H1 (cell line): ENCODE measurements at regions not wholly inside any gene's neighbourhood (a gene's known extent, or its start where the extent isn't known, plus 50 kb on each side); places are given as distances from the start of the nearest gene placed in this dataset.

Experiments
- CTCF ChIA-PET: fragments of 300-600 bp; sonication (Branson Sonifier 250); formaldehyde crosslinking; loops from one replicate; lab custom pipeline; 2021; ENCODE audit not compliant: partially characterized antibody; lab: Charles Lee
- POLR2A ChIA-PET: fragments of 300-600 bp; sonication (Branson Sonifier 250); formaldehyde crosslinking; loops from one replicate; lab custom pipeline; 2021; ENCODE audit warnings: inconsistent platforms; ENCODE audit not compliant: partially characterized antibody; lab: Charles Lee
- DNase-seq, 2 experiments: peaks; one replicate each; pipeline versions ENCODE4 v3.0.0 to v3.0.0-alpha.2; 2010 to 2022; ENCODE audit warnings: low spot score in 2 of 2, low read depth in 1 of 2, mixed read lengths in 1 of 2
- FAIRE-seq: peaks from 2 replicates; lab custom pipeline; 2011; peaks lifted over from hg19 to GRCh38; lab: Jason Lieb, UNC
- H2AFZ ChIP-seq: 2 replicates; pipeline ENCODE4 v1.8.1; 2012; ENCODE audit warnings: low read length, inconsistent platforms
- H2AK5ac ChIP-seq: 2 replicates; pipeline ENCODE4 v1.6.1; 2013; ENCODE audit warnings: low read depth, low read length
- H2BK120ac ChIP-seq: replicated peaks from 2 replicates; pipeline ENCODE3; 2013; ENCODE audit warnings: low read depth, low read length, inconsistent platforms
- H2BK12ac ChIP-seq: 2 replicates; pipeline ENCODE4 v1.6.1; 2013; ENCODE audit warnings: low read depth, low read length
- H2BK15ac ChIP-seq: 2 replicates; pipeline ENCODE4 v1.6.1; 2013; ENCODE audit warnings: low read length
- H2BK20ac ChIP-seq: 2 replicates; pipeline ENCODE4 v1.6.1; 2013; ENCODE audit warnings: low read length
- H2BK5ac ChIP-seq: 2 replicates; pipeline ENCODE4 v1.6.1; 2013; ENCODE audit warnings: low read depth, low read length
- H3K14ac ChIP-seq: 2 replicates; pipeline ENCODE4 v1.6.1; 2013; ENCODE audit warnings: inconsistent platforms; ENCODE audit not compliant: insufficient read length
- H3K18ac ChIP-seq: 2 replicates; pipeline ENCODE4 v1.6.1; 2013; ENCODE audit warnings: low read length; ENCODE audit errors: extremely low read depth
- H3K23ac ChIP-seq: 2 replicates; pipeline ENCODE4 v1.6.1; 2013; ENCODE audit warnings: inconsistent platforms; ENCODE audit not compliant: insufficient read length
- H3K23me2 ChIP-seq: 2 replicates; pipeline ENCODE4 v1.6.1; 2013; ENCODE audit warnings: low read depth, low read length
- H3K27ac ChIP-seq: 2 replicates; pipeline ENCODE4 v1.6.1; 2011; ENCODE audit warnings: low read depth, low read length, inconsistent platforms
- H3K27me3 ChIP-seq, 4 experiments: replicated peaks in 1 of 4; 1 replicate in 1 of 4; 2 replicates in 3 of 4; pipeline versions ENCODE4 v1.6.1 to v1.8.1; 2011 to 2013; ENCODE audit warnings: low read length in 3 of 4, mild to moderate bottlenecking in 3 of 4, inconsistent platforms in 2 of 4, mixed read lengths in 2 of 4, moderate library complexity in 1 of 4; ENCODE audit not compliant: control insufficient read depth in 3 of 4, insufficient read depth in 3 of 4; ENCODE audit errors: extremely low read depth in 1 of 4
- H3K36me3 ChIP-seq, 4 experiments: 2 replicates each; pipeline versions ENCODE4 v1.6.1 to v1.8.1; 2011 to 2013; ENCODE audit warnings: mild to moderate bottlenecking in 4 of 4, low read length in 3 of 4, moderate library complexity in 2 of 4, control low read depth in 1 of 4, inconsistent platforms in 1 of 4; ENCODE audit not compliant: insufficient read depth in 4 of 4, control insufficient read depth in 2 of 4
- H3K4ac ChIP-seq: replicated peaks from 2 replicates; pipeline ENCODE3; 2013; ENCODE audit warnings: low read length, low read depth, mixed read lengths, inconsistent platforms; ENCODE audit not compliant: insufficient read length
- H3K4me1 ChIP-seq, 4 experiments: replicated peaks in 1 of 4; 1 replicate in 1 of 4; 2 replicates in 3 of 4; pipeline versions ENCODE4 v1.6.1 to v1.8.1; 2011 to 2013; ENCODE audit warnings: low read length in 3 of 4, inconsistent platforms in 2 of 4, mixed read lengths in 1 of 4; ENCODE audit not compliant: insufficient read depth in 4 of 4, control insufficient read depth in 3 of 4
- H3K4me2 ChIP-seq, 2 experiments: 2 replicates each; pipeline versions ENCODE4 v1.6.1 to v1.8.1; 2011 to 2013; ENCODE audit warnings: low read depth in 2 of 2, low read length in 2 of 2, control low read depth in 1 of 2, inconsistent platforms in 1 of 2, mild to moderate bottlenecking in 1 of 2; ENCODE audit not compliant: insufficient read depth in 1 of 2
- H3K4me3 ChIP-seq, 4 experiments: fragments of 200-600, 300-600 bp in 1 of 4; sonication (generic), shearing (Covaris generic), sonication (Bioruptor Twin) in 1 of 4; 2 replicates each; pipeline versions ENCODE4 v1.5.1 to v1.8.1; 2011 to 2016; ENCODE audit warnings: low read length in 4 of 4, low read depth in 3 of 4, control low read depth in 2 of 4, inconsistent platforms in 2 of 4, mild to moderate bottlenecking in 2 of 4, mixed read lengths in 1 of 4, moderate library complexity in 1 of 4; ENCODE audit not compliant: insufficient read depth in 2 of 4; ENCODE audit errors: extremely low read depth in 1 of 4
- H3K56ac ChIP-seq: replicated peaks from 2 replicates; pipeline ENCODE3; 2013; ENCODE audit warnings: low read depth, mild to moderate bottlenecking, mixed read lengths, low read length, inconsistent platforms; ENCODE audit not compliant: insufficient read length
- H3K79me1 ChIP-seq: 2 replicates; pipeline ENCODE4 v1.6.1; 2013; ENCODE audit warnings: low read depth, low read length, control low read depth
- H3K79me2 ChIP-seq, 2 experiments: 2 replicates each; pipeline versions ENCODE4 v1.6.1 to v1.8.1; 2012 to 2013; ENCODE audit warnings: low read length in 2 of 2, mild to moderate bottlenecking in 2 of 2, inconsistent platforms in 1 of 2; ENCODE audit not compliant: insufficient read depth in 2 of 2, control insufficient read depth in 1 of 2
- H3K9ac ChIP-seq, 4 experiments: replicated peaks in 1 of 4; 1 replicate in 1 of 4; 2 replicates in 3 of 4; pipeline versions ENCODE4 v1.6.1 to v1.8.1; 2011 to 2013; ENCODE audit warnings: low read depth in 3 of 4, low read length in 3 of 4, control low read depth in 2 of 4, mild to moderate bottlenecking in 2 of 4, moderate library complexity in 2 of 4, inconsistent platforms in 1 of 4; ENCODE audit errors: extremely low read depth in 1 of 4
- H3K9me3 ChIP-seq, 2 experiments: 2 replicates each; pipeline versions ENCODE4 v1.6.1 to v1.8.1; 2012 to 2013; ENCODE audit warnings: mild to moderate bottlenecking in 2 of 2, moderate library complexity in 2 of 2, control low read depth in 1 of 2, inconsistent platforms in 1 of 2, low read depth in 1 of 2, low read length in 1 of 2, mixed read lengths in 1 of 2; ENCODE audit not compliant: insufficient read depth in 2 of 2
- H4K20me1 ChIP-seq, 2 experiments: replicated peaks in 1 of 2; 2 replicates each; pipeline versions ENCODE3 to v1.8.1; 2011 to 2013; ENCODE audit warnings: inconsistent platforms in 2 of 2, low read length in 2 of 2, mild to moderate bottlenecking in 1 of 2; ENCODE audit not compliant: insufficient read depth in 2 of 2, control insufficient read depth in 1 of 2
- H4K5ac ChIP-seq: 2 replicates; pipeline ENCODE4 v1.6.1; 2013; ENCODE audit warnings: low read length, low read depth, mixed read lengths, inconsistent platforms; ENCODE audit not compliant: insufficient read length
- H4K8ac ChIP-seq: 2 replicates; pipeline ENCODE4 v1.8.0; 2013; ENCODE audit warnings: mild to moderate bottlenecking, moderate library complexity, low read length, inconsistent platforms; ENCODE audit not compliant: insufficient read depth; ENCODE audit errors: extremely low read depth
- H4K91ac ChIP-seq: replicated peaks from 2 replicates; pipeline ENCODE3; 2013; ENCODE audit warnings: low read length, mixed read lengths, inconsistent platforms; ENCODE audit not compliant: insufficient read length
- BRCA1 ChIP-seq: IDR thresholded peaks from 2 replicates; pipeline ENCODE4 v1.6.1; 2012; ENCODE audit warnings: low read depth, low read length, improper control_type of control experiment
- EGR1 ChIP-seq: IDR thresholded peaks from 2 replicates; pipeline ENCODE4 v1.6.1; 2011; ENCODE audit warnings: low read depth, low read length, borderline replicate concordance
- EZH2 ChIP-seq: fragments of 200-600 bp; sonication (generic); IDR thresholded peaks from 2 replicates; pipeline ENCODE4 v1.7.1; 2012; ENCODE audit warnings: low read depth, mild to moderate bottlenecking, moderate library complexity, low read length, inconsistent platforms; ENCODE audit not compliant: severe bottlenecking
- JUN ChIP-seq: IDR thresholded peaks from 2 replicates; pipeline ENCODE4 v1.6.1; 2011; ENCODE audit warnings: low read depth, mild to moderate bottlenecking, improper control_type of control experiment, low read length
- KDM1A ChIP-seq: fragments of 200-600, 300-600 bp; sonication (generic); IDR thresholded peaks from 2 replicates; pipeline ENCODE4 v1.7.1; 2016; ENCODE audit warnings: mild to moderate bottlenecking, low read length, borderline replicate concordance
- KDM4A ChIP-seq: IDR thresholded peaks from one replicate; pipeline ENCODE4 v1.7.1; 2012; ENCODE audit warnings: low read depth, mild to moderate bottlenecking, moderate library complexity, low read length, inconsistent platforms; ENCODE audit not compliant: severe bottlenecking
- NANOG ChIP-seq: IDR thresholded peaks from 2 replicates; pipeline ENCODE4 v1.6.1; 2011; ENCODE audit warnings: low read length, low read depth, mild to moderate bottlenecking, inconsistent platforms; ENCODE audit not compliant: insufficient read depth, poor library complexity, severe bottlenecking
- RAD21 ChIP-seq, 2 experiments: IDR thresholded peaks in 1 of 2; conservative IDR thresholded peaks in 1 of 2; 2 replicates each; pipeline ENCODE4 v1.6.1; 2011; ENCODE audit warnings: low read depth in 2 of 2, low read length in 2 of 2, improper control_type of control experiment in 1 of 2, inconsistent platforms in 1 of 2, mild to moderate bottlenecking in 1 of 2, moderate library complexity in 1 of 2
- RNF2 ChIP-seq: fragments of 200-900, 300-1000 bp; sonication (generic); IDR thresholded peaks from 2 replicates; pipeline ENCODE4 v1.7.1; 2016; ENCODE audit warnings: borderline replicate concordance, low read depth, mild to moderate bottlenecking, antibody characterized with exemption, low read length; ENCODE audit not compliant: poor library complexity, severe bottlenecking; ENCODE audit errors: missing control alignments
- SP1 ChIP-seq: IDR thresholded peaks from 2 replicates; pipeline ENCODE4 v1.6.1; 2011; ENCODE audit warnings: low read depth, low read length
- SP2 ChIP-seq: IDR thresholded peaks from 2 replicates; pipeline ENCODE4 v1.6.1; 2012; ENCODE audit warnings: mild to moderate bottlenecking, low read length, inconsistent platforms
- TBP ChIP-seq: IDR thresholded peaks from 2 replicates; pipeline ENCODE4 v1.6.1; 2011; ENCODE audit warnings: low read depth, low read length, improper control_type of control experiment
- TEAD4 ChIP-seq: IDR thresholded peaks from 2 replicates; pipeline ENCODE4 v1.6.1; 2012; ENCODE audit warnings: low read depth, low read length, inconsistent platforms, mixed read lengths
- WGBS, 2 experiments: shearing (Covaris generic) in 1 of 2; methylation state at CpG; one replicate each; pipeline versions ENCODE4 v1.1.6 to v1.1.7; 2013 to 2015; ENCODE audit warnings: low lambda C conversion rate in 2 of 2, mixed read lengths in 2 of 2, inconsistent platforms in 1 of 2, low coverage in 1 of 2, missing lambda C conversion rate in 1 of 2; ENCODE audit not compliant: insufficient replicate concordance in 2 of 2, insufficient coverage in 1 of 2, insufficient read length in 1 of 2; ENCODE audit errors: extremely low coverage in 1 of 2, missing lambda C conversion rate in 1 of 2; 5-methylcytosine and 5-hydroxymethylcytosine counted together

GRCh38 chr2:217063238-217063755 is 203.4 kb upstream of the TNP1 start:
- CTCF ChIA-PET, result interaction anchor here (1.2 to 6.3 kb wide), 4 partner anchors 11 to 374 kb away, joined by 3 to 32 read pairs (median 6); no protein-coding TSS in a partner anchor
- no peak overlapping the region for H3K27ac ChIP-seq
- TF ChIP-seq RNF2 (no peak), KDM4A (no peak), EGR1 (no peak), KDM1A (no peak), RAD21 (IDR thresholded peaks at IDR 0.05 in 1 of 2, conservative IDR thresholded peaks at IDR 0.05 in 1 of 2; ENCODE audit: low read depth in 2 of 2, low read length in 2 of 2) (no peak), JUN (no peak), SP1 (no peak), TEAD4 (no peak), NANOG (no peak), BRCA1 (no peak), SP2 (no peak), TBP (no peak), EZH2 (no peak)

More at GRCh38 chr2:217063238-217063755, 203.4 kb upstream of the TNP1 start:
- H3K9me3 ChIP-seq, result no peaks in the 10 kb centered on the region
- H4K5ac ChIP-seq, result no peak overlapping the region
- 92% methylated on average over 5 of the region's 5 CpGs; no CpG with 5 or more reads in 1 of the 2 experiments for WGBS, 2 experiments
- no peak overlapping the region for H4K8ac ChIP-seq
- no peak overlapping the region for H3K56ac ChIP-seq
- H3K4me3 ChIP-seq, result no peak overlapping the region
- no peaks in the 10 kb centered on the region for H3K27me3 ChIP-seq
- H2AFZ ChIP-seq, result no peak overlapping the region
- H3K4me1 ChIP-seq, result peaks cover 2 to 10% (median 3%) of the 10 kb centered on the region in 4 experiments; a peak in 3 of 7 replicates
- no peaks in the 10 kb centered on the region for H3K79me1 ChIP-seq
- 0 out of 2 replicates have a peak overlapping the region, but pooled peaks have one; percentile 96 for H2AK5ac ChIP-seq
- H3K14ac ChIP-seq, result no peak overlapping the region
- H3K23ac ChIP-seq, result no peak overlapping the region
- DNase-seq (no peak), FAIRE-seq (no peak)
- no peak overlapping the region for H3K4ac ChIP-seq
- no peak overlapping the region for H4K91ac ChIP-seq
- H2BK15ac ChIP-seq, result 0 out of 2 replicates have a peak overlapping the region, but pooled peaks have one; percentile 40
- H4K20me1 ChIP-seq, result no peaks in the 10 kb centered on the region
- POLR2A ChIA-PET, result no interaction called here
- H3K23me2 ChIP-seq, result no peaks in the 10 kb centered on the region
- H2BK120ac ChIP-seq, result no peak overlapping the region
- no peak overlapping the region for H3K4me2 ChIP-seq
- H2BK20ac ChIP-seq, result no peak overlapping the region
- H3K18ac ChIP-seq, result no peak overlapping the region; the same call in 1 of the 2 replicates
- H3K79me2 ChIP-seq, result no peaks in the 10 kb centered on the region
- no peak overlapping the region for H3K9ac ChIP-seq
- H3K36me3 ChIP-seq, result no peaks in the 10 kb centered on the region
- H2BK5ac ChIP-seq, result 0 out of 2 replicates have a peak overlapping the region, but pooled peaks have one; percentile 44
- H2BK12ac ChIP-seq, result peak overlapping the region; percentile 86; the same call in 1 of the 2 replicates
